ENCODE measurements at regions not wholly inside any gene's neighbourhood (a gene's known extent, or its start where the extent isn't known, plus 50 kb on each side); places are given as distances from the start of the nearest gene placed in this dataset.

DNA sequence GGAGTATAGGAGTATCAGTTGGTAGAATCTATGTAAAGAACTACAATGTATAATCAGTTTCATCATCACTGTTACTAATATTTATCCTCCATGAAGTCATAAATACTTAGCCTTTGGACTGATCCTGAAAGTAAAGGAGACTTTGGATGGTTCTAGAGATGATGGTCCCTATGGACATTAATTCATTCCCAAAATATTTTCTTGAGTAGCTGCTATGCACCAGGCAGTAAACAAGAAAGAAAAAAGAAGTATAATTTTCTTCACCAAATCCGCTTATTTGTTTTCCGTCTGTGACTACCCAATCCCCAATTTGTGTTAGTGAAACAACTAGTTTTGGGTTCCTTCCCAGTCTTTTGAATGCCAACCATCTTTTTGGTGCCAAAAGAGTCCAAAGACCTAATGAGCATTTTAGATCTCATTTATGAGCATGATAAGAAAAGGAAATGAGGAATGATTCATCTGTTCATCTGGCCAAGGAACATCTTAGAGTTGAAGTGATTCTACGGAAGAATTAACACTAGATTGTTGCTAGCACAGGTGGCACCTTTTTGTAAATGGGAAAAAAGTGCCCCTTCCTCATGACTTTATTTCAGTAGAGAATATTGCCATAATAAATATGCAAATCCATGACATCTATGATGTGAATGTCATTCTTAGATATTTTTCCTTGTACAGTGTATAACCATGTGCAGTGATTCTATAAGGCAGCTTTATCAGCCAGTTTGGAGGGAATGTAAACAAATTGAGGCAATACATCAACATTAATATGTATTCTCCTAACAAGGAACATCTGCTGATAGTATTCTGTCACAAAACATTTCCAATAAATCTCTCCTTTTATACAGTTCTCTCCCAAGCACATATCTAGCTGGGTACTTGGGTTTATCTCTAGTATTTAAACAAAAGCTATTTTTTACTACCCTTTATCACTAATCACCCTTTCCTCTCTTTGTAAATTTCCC, 85.1 kb upstream of the CCDC91 start:
- no peaks in the 10 kb centered on the region for H4K20me1 ChIP-seq (ENCODE audit: insufficient read depth)
- H3K79me2 ChIP-seq (replicated peaks; ENCODE audit: insufficient read depth, low read length), result no peaks in the 10 kb centered on the region
- H3K9ac ChIP-seq (ENCODE audit: low read length), result no peak overlapping the region
- no peaks in the 10 kb centered on the region for H3K9me3 ChIP-seq (ENCODE audit: low read length)
- no peaks in the 10 kb centered on the region for H3F3A ChIP-seq (ENCODE audit: insufficient read depth, low read length, poor library complexity, severe bottlenecking)
- H3K36me3 ChIP-seq (ENCODE audit: insufficient read depth, low read length), result no peaks in the 10 kb centered on the region
- no peaks in the 10 kb centered on the region for H3K9me2 ChIP-seq (ENCODE audit: insufficient read depth, low read length)
- H3K4me2 ChIP-seq (ENCODE audit: low read length), result no peak overlapping the region
- H3K27me3 ChIP-seq (ENCODE audit: insufficient read depth, low read depth, low read length), result no peaks in the 10 kb centered on the region
- H3K27ac ChIP-seq (ENCODE audit: low read length), result no peak overlapping the region
- H3K4me3 ChIP-seq (ENCODE audit: low read length), result no peak overlapping the region
- no peak overlapping the region for H2AFZ ChIP-seq (ENCODE audit: low read depth, low read length)
- TF ChIP-seq, protein P1, sequence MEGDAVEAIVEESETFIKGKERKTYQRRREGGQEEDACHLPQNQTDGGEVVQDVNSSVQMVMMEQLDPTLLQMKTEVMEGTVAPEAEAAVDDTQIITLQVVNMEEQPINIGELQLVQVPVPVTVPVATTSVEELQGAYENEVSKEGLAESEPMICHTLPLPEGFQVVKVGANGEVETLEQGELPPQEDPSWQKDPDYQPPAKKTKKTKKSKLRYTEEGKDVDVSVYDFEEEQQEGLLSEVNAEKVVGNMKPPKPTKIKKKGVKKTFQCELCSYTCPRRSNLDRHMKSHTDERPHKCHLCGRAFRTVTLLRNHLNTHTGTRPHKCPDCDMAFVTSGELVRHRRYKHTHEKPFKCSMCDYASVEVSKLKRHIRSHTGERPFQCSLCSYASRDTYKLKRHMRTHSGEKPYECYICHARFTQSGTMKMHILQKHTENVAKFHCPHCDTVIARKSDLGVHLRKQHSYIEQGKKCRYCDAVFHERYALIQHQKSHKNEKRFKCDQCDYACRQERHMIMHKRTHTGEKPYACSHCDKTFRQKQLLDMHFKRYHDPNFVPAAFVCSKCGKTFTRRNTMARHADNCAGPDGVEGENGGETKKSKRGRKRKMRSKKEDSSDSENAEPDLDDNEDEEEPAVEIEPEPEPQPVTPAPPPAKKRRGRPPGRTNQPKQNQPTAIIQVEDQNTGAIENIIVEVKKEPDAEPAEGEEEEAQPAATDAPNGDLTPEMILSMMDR (IDR thresholded peaks at IDR 0.05; ENCODE audit: poor library complexity, severe bottlenecking), result no peak
- TF ChIP-seq RAD21 (conservative IDR thresholded peaks at IDR 0.05) (no peak), EZH2 (IDR thresholded peaks at IDR 0.05; ENCODE audit: borderline replicate concordance, insufficient read depth, low read length, poor library complexity, severe bottlenecking) (no peak), TAF1 (IDR thresholded peaks at IDR 0.05; ENCODE audit: low read depth) (no peak), POLR2AphosphoS5 (IDR thresholded peaks at IDR 0.05) (no peak), MXI1 (conservative IDR thresholded peaks at IDR 0.05; ENCODE audit: poor library complexity, severe bottlenecking) (no peak), EP300 (conservative IDR thresholded peaks at IDR 0.05; ENCODE audit: poor library complexity, severe bottlenecking) (no peak)

GRCh38 chr12:28107679-28108078, 82.6 kb upstream of the CCDC91 start:
- Histone ChIP-seq H4K20me1 (ENCODE audit: insufficient read depth) (no peaks in the 10 kb centered on the region), H3K9ac (ENCODE audit: low read length) (no peak overlapping the region), H3K79me2 (replicated peaks; ENCODE audit: insufficient read depth, low read length) (no peaks in the 10 kb centered on the region), H3K9me2 (ENCODE audit: insufficient read depth, low read length) (no peaks in the 10 kb centered on the region), H3K4me3 (ENCODE audit: low read length) (no peak overlapping the region), H3K27ac (ENCODE audit: low read length) (no peak overlapping the region), H3K36me3 (ENCODE audit: insufficient read depth, low read length) (no peaks in the 10 kb centered on the region), H3F3A (ENCODE audit: insufficient read depth, low read length, poor library complexity, severe bottlenecking) (no peaks in the 10 kb centered on the region), H2AFZ (ENCODE audit: low read depth, low read length) (no peak overlapping the region), H3K4me2 (ENCODE audit: low read length) (no peak overlapping the region), H3K9me3 (ENCODE audit: low read length) (no peaks in the 10 kb centered on the region), H3K27me3 (ENCODE audit: insufficient read depth, low read depth, low read length) (no peaks in the 10 kb centered on the region)
- no peak for TF ChIP-seq EP300 (conservative IDR thresholded peaks at IDR 0.05; ENCODE audit: poor library complexity, severe bottlenecking)
- TF ChIP-seq RAD21 (conservative IDR thresholded peaks at IDR 0.05), result no peak
- TF ChIP-seq, protein P1 (IDR thresholded peaks at IDR 0.05; ENCODE audit: poor library complexity, severe bottlenecking), result no peak
- TF ChIP-seq MXI1 (conservative IDR thresholded peaks at IDR 0.05; ENCODE audit: poor library complexity, severe bottlenecking), result no peak
- TF ChIP-seq, protein P2, sequence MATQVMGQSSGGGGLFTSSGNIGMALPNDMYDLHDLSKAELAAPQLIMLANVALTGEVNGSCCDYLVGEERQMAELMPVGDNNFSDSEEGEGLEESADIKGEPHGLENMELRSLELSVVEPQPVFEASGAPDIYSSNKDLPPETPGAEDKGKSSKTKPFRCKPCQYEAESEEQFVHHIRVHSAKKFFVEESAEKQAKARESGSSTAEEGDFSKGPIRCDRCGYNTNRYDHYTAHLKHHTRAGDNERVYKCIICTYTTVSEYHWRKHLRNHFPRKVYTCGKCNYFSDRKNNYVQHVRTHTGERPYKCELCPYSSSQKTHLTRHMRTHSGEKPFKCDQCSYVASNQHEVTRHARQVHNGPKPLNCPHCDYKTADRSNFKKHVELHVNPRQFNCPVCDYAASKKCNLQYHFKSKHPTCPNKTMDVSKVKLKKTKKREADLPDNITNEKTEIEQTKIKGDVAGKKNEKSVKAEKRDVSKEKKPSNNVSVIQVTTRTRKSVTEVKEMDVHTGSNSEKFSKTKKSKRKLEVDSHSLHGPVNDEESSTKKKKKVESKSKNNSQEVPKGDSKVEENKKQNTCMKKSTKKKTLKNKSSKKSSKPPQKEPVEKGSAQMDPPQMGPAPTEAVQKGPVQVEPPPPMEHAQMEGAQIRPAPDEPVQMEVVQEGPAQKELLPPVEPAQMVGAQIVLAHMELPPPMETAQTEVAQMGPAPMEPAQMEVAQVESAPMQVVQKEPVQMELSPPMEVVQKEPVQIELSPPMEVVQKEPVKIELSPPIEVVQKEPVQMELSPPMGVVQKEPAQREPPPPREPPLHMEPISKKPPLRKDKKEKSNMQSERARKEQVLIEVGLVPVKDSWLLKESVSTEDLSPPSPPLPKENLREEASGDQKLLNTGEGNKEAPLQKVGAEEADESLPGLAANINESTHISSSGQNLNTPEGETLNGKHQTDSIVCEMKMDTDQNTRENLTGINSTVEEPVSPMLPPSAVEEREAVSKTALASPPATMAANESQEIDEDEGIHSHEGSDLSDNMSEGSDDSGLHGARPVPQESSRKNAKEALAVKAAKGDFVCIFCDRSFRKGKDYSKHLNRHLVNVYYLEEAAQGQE (IDR thresholded peaks at IDR 0.05; ENCODE audit: borderline replicate concordance), result no peak
- TF ChIP-seq SMC3 (conservative IDR thresholded peaks at IDR 0.05; ENCODE audit: poor library complexity), result no peak
- no peak for TF ChIP-seq TAF1 (IDR thresholded peaks at IDR 0.05; ENCODE audit: low read depth)
- no peak for TF ChIP-seq POLR2AphosphoS5 (IDR thresholded peaks at IDR 0.05)
- no peak for TF ChIP-seq EZH2 (IDR thresholded peaks at IDR 0.05; ENCODE audit: borderline replicate concordance, insufficient read depth, low read length, poor library complexity, severe bottlenecking)

Measured in neural cell (in vitro differentiated cells).